Kidney (tissue), 13 donors: ENCODE measurements at regions not wholly inside any gene's neighbourhood (a gene's known extent, or its start where the extent isn't known, plus 50 kb on each side); places are given as distances from the start of the nearest gene placed in this dataset.

ENCODE experiments used
- DNase-seq, 5 donors: peaks; one replicate each; pipeline ENCODE4 v3.0.0-alpha.2; 2013 to 2020
- FAIRE-seq: peaks from 2 replicates; lab custom pipeline; 2012; peaks lifted over from hg19 to GRCh38; lab: Jason Lieb, UNC
- H3K27ac ChIP-seq, 2 donors: one replicate each; pipeline ENCODE4 v1.7.0; 2013; ENCODE audit warnings: low read depth in 2 of 2, low read length in 2 of 2, inconsistent platforms in 1 of 2
- H3K27me3 ChIP-seq: one replicate; pipeline ENCODE4 v1.7.1; 2013; ENCODE audit warnings: low read length, inconsistent platforms; ENCODE audit not compliant: control insufficient read depth, insufficient read depth
- H3K36me3 ChIP-seq, 3 donors: one replicate each; pipeline versions ENCODE4 v1.7.0 to v1.7.1; 2013; ENCODE audit warnings: low read length in 3 of 3, control low read depth in 1 of 3, inconsistent platforms in 1 of 3; ENCODE audit not compliant: insufficient read depth in 3 of 3, control insufficient read depth in 2 of 3
- H3K4me1 ChIP-seq, 3 donors: one replicate each; pipeline versions ENCODE4 v1.7.0 to v1.7.1; 2013; ENCODE audit warnings: low read length in 3 of 3, inconsistent platforms in 1 of 3, low read depth in 1 of 3; ENCODE audit not compliant: control insufficient read depth in 2 of 3, insufficient read depth in 2 of 3
- H3K4me3 ChIP-seq, 3 donors: one replicate each; pipeline versions ENCODE4 v1.7.0 to v1.8.1; 2013; ENCODE audit warnings: low read length in 3 of 3, control low read depth in 1 of 3, inconsistent platforms in 1 of 3
- H3K9ac ChIP-seq, 3 donors: one replicate each; pipeline versions ENCODE4 v1.7.0 to v1.7.1; 2013; ENCODE audit warnings: low read length in 3 of 3, control low read depth in 1 of 3, inconsistent platforms in 1 of 3
- H3K9me3 ChIP-seq, 3 donors: one replicate each; pipeline versions ENCODE4 v1.7.0 to v1.7.1; 2013; ENCODE audit warnings: low read length in 3 of 3, control low read depth in 1 of 3, inconsistent platforms in 1 of 3; ENCODE audit not compliant: control insufficient read depth in 2 of 3, insufficient read depth in 1 of 3
- CTCF ChIP-seq: IDR thresholded peaks from 3 replicates; pipeline ENCODE4 v1.5.1; 2012; ENCODE audit warnings: mild to moderate bottlenecking, moderate library complexity, borderline replicate concordance; ENCODE audit not compliant: insufficient read depth; ENCODE audit errors: extremely low read depth
- intact Hi-C: fragments of 100-400 bp; cut with DNase I; formaldehyde crosslinking; loops from one replicate; pipeline ENCODE4 v1.11.1; 2022
- donor health status: control.
- donor health status: control.
- donor health status: control.
- donor health status: control.
- donor health status: control.
- donor health status: DM: yes; HTN: yes; CAD: no.
- donor health status: Normal renal cell carcinoma (clear cell type).

DNA sequence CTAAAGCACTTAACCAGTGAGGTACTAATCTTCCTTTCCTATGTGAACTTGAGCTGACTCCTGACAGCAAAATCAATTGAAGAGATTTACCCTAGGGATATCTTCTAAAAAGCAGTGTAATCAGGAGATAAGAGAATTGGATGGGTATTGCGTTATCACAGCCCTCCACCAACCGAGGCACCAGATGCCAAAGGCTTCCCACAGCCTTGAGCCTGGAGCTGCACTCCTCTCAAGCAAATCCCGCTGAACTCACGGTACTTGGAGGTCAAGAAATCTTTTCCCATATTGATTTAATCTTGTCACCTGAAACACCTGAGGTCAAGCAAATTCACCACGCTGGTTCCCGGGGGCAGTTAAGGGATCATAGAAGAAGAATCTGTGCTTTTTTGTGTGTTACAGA is 346.8 kb downstream of the TBL1XR1 start:
- H3K27me3 ChIP-seq = no peaks in the 10 kb centered on the region
- H3K27ac ChIP-seq = no peak overlapping the region
- no peak overlapping the region for H3K4me3 ChIP-seq
- DNase-seq (no peak), FAIRE-seq (no peak)
- H3K4me1 ChIP-seq = no peaks in the 10 kb centered on the region
- H3K9ac ChIP-seq = no peak overlapping the region
- intact Hi-C loops = no loop called here
- no peaks in the 10 kb centered on the region for H3K36me3 ChIP-seq
- no peak for TF ChIP-seq CTCF
- no peaks in the 10 kb centered on the region for H3K9me3 ChIP-seq

- no peaks in the 10 kb centered on the region for H3K9me3 ChIP-seq
- no peak overlapping the region for H3K27ac ChIP-seq
- FAIRE-seq = no peak
These were observed 348.7 kb downstream of the TBL1XR1 start for GRCh38 chr3:176848431-176849214.

DNA sequence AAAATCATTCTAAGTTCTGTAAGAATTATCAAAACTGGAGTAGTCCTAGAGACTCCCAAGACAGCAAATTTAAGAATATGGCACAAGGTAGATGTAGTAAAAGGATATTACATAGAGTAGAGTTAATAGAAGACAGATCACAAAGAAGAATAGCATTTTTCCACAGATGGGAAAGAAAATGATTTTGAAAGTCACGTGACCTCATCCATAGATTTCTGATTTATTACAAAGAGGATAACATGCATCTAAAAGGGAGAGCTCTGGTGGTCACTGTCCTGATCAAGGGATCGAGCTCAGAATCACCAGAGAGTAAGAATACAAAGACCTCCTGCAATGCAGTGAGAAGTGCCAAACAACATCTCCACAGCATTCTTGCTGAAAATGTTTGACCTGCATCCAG is 354.4 kb downstream of the TBL1XR1 start:
- Histone ChIP-seq H3K9ac (no peak overlapping the region), H3K4me3 (no peak overlapping the region), H3K36me3 (no peaks in the 10 kb centered on the region), H3K27ac (no peak overlapping the region), H3K4me1 (no peaks in the 10 kb centered on the region), H3K9me3 (no peaks in the 10 kb centered on the region), H3K27me3 (no peaks in the 10 kb centered on the region)
- no peak for TF ChIP-seq CTCF
- DNase-seq (no peak), FAIRE-seq (no peak)
- intact Hi-C loops = no loop called here

More at GRCh38 chr3:176848431-176849214, 348.7 kb downstream of the TBL1XR1 start:
- Histone ChIP-seq H3K4me1 (no peaks in the 10 kb centered on the region), H3K9ac (no peak overlapping the region), H3K27me3 (no peaks in the 10 kb centered on the region), H3K36me3 (no peaks in the 10 kb centered on the region), H3K4me3 (no peak overlapping the region)
- no peak for TF ChIP-seq CTCF
- intact Hi-C loops = no loop called here
- no peak for DNase-seq
